Lung (tissue), 11 donors: ENCODE measurements at regions not wholly inside any gene's neighbourhood (a gene's known extent, or its start where the extent isn't known, plus 50 kb on each side); places are given as distances from the start of the nearest gene placed in this dataset.

Source experiments
- ATAC-seq: fragments of 200-7000 bp; cut with Tn5 transposase; one replicate; pipeline ENCODE4 v1.9.1; 2020; ENCODE audit warnings: moderate number of reproducible peaks; ENCODE audit not compliant: insufficient read depth, low FRiP score
- DNase-seq, 3 donors: peaks; one replicate each; pipeline ENCODE4 v3.0.0-alpha.2; 2013 to 2017
- H3K27ac ChIP-seq, 2 donors: one replicate each; pipeline ENCODE4 v1.5.1; 2013; ENCODE audit warnings: mild to moderate bottlenecking in 2 of 2, moderate library complexity in 2 of 2, control low read depth in 1 of 2, inconsistent platforms in 1 of 2, low read depth in 1 of 2, low read length in 1 of 2
- H3K27me3 ChIP-seq, 3 donors: one replicate each; pipeline ENCODE4 v1.5.1; 2013; ENCODE audit warnings: low read length in 2 of 3; ENCODE audit not compliant: control insufficient read depth in 3 of 3, insufficient read depth in 3 of 3
- H3K36me3 ChIP-seq, 4 donors: one replicate each; pipeline ENCODE4 v1.5.1; 2013; ENCODE audit warnings: low read length in 4 of 4, mild to moderate bottlenecking in 1 of 4, moderate library complexity in 1 of 4; ENCODE audit not compliant: control insufficient read depth in 4 of 4, insufficient read depth in 4 of 4
- H3K4me1 ChIP-seq, 5 donors: one replicate each; pipeline ENCODE4 v1.5.1; 2013; ENCODE audit warnings: low read length in 5 of 5, mild to moderate bottlenecking in 2 of 5, moderate library complexity in 1 of 5; ENCODE audit not compliant: control insufficient read depth in 5 of 5, insufficient read depth in 5 of 5
- H3K4me3 ChIP-seq: one replicate; pipeline ENCODE4 v1.5.1; 2013; ENCODE audit warnings: mild to moderate bottlenecking, control low read depth, moderate library complexity
- H3K9ac ChIP-seq, 2 donors: one replicate each; pipeline ENCODE4 v1.5.1; 2013; ENCODE audit warnings: low read length in 2 of 2, control low read depth in 1 of 2; ENCODE audit not compliant: insufficient read depth in 1 of 2
- H3K9me3 ChIP-seq, 4 donors: one replicate each; pipeline ENCODE4 v1.5.1; 2013; ENCODE audit warnings: low read length in 3 of 4, mild to moderate bottlenecking in 1 of 4, moderate library complexity in 1 of 4; ENCODE audit not compliant: control insufficient read depth in 4 of 4, insufficient read depth in 3 of 4
- CTCF ChIP-seq: IDR thresholded peaks from 2 replicates; pipeline ENCODE4 v1.5.1; 2012; ENCODE audit warnings: mild to moderate bottlenecking; ENCODE audit errors: control extremely low read depth, extremely low read depth
- WGBS, 2 donors: extraction: QIAGEN DNeasy Blood & Tissue Kit; methylation state at CpG; one replicate each; pipeline ENCODE4 v1.1.7; 2013; 5-methylcytosine and 5-hydroxymethylcytosine counted together
- donor health status: control.
- donor health status: control.
- donor health status: Bipolar disorder and iron deficiency.
- donor health status: healthy.
- donor health status: DM: yes; HTN: yes; CAD: no.

GRCh38 chr5:2205596-2206226, 323.0 kb upstream of the IRX4 start:
- ATAC-seq (no peak), DNase-seq (no peak)
- H3K9me3 ChIP-seq, result peaks cover 0 to 2% (median 0%) of the 10 kb centered on the region in 4 donors
- 93 to 94% methylated on average over 34 of the region's 34 CpGs for WGBS, 2 donors
- no peaks in the 10 kb centered on the region for H3K4me1 ChIP-seq
- no peak overlapping the region for H3K4me3 ChIP-seq
- H3K9ac ChIP-seq, result no peak overlapping the region
- H3K36me3 ChIP-seq, result no peaks in the 10 kb centered on the region
- no peak for TF ChIP-seq CTCF
- H3K27ac ChIP-seq, result no peak overlapping the region
- H3K27me3 ChIP-seq, result peaks cover 0 to 3% (median 0%) of the 10 kb centered on the region in 3 donors

GRCh38 chr5:2205185-2205585, 322.5 kb upstream of the IRX4 start:
- H3K4me1 ChIP-seq, result no peaks in the 10 kb centered on the region
- H3K9me3 ChIP-seq, result peaks cover 0 to 2% (median 0%) of the 10 kb centered on the region in 4 donors
- H3K27ac ChIP-seq, result no peak overlapping the region
- DNase-seq, result no peak
- peaks cover 0 to under 1% (median 0%) of the 10 kb centered on the region in 3 donors for H3K27me3 ChIP-seq
- no peaks in the 10 kb centered on the region for H3K36me3 ChIP-seq
- H3K9ac ChIP-seq, result no peak overlapping the region
- 92 to 95% methylated on average over 14 of the region's 14 CpGs for WGBS, 2 donors
- no peak overlapping the region for H3K4me3 ChIP-seq
- ATAC-seq, result no peak
- TF ChIP-seq CTCF, result no peak

GRCh38 chr5:2204366-2205184, 321.9 kb upstream of the IRX4 start:
- Histone ChIP-seq H3K27ac (no peak overlapping the region), H3K4me1 (no peaks in the 10 kb centered on the region), H3K4me3 (no peak overlapping the region), H3K36me3 (no peaks in the 10 kb centered on the region), H3K9ac (no peak overlapping the region), H3K27me3 (no peaks in the 10 kb centered on the region), H3K9me3 (peaks cover 0 to 2% (median 0%) of the 10 kb centered on the region in 4 donors)
- 85 to 89% methylated on average over 21 of the region's 21 CpGs for WGBS, 2 donors
- DNase-seq, result no peak
- ATAC-seq, result no peak
- no peak for TF ChIP-seq CTCF
